Urinary bladder (tissue), 3 donors: ENCODE measurements at regions not wholly inside any gene's neighbourhood (a gene's known extent, or its start where the extent isn't known, plus 50 kb on each side); places are given as distances from the start of the nearest gene placed in this dataset.

Experiments used
- DNase-seq: peaks from one replicate; pipeline ENCODE4 v3.0.0-alpha.2; 2015; ENCODE audit errors: extremely low spot score
- H3K27ac ChIP-seq: one replicate; pipeline ENCODE4 v1.5.1; 2013; ENCODE audit warnings: low read depth, mild to moderate bottlenecking, moderate library complexity
- H3K36me3 ChIP-seq: one replicate; pipeline ENCODE4 v1.6.1; 2013; ENCODE audit warnings: mild to moderate bottlenecking, moderate library complexity; ENCODE audit not compliant: insufficient read depth
- H3K4me1 ChIP-seq: one replicate; pipeline ENCODE4 v1.6.1; 2013; ENCODE audit warnings: mild to moderate bottlenecking, moderate library complexity; ENCODE audit not compliant: insufficient read depth
- H3K4me3 ChIP-seq: one replicate; pipeline ENCODE4 v1.5.1; 2013; ENCODE audit warnings: low read depth, low read length
- WGBS: extraction: QIAGEN DNeasy Blood & Tissue Kit; methylation state at CpG from one replicate; pipeline ENCODE4 v1.1.7; 2013; 5-methylcytosine and 5-hydroxymethylcytosine counted together
- donor health status: healthy with polysubstance abuse.
- donor health status: healthy.

DNA sequence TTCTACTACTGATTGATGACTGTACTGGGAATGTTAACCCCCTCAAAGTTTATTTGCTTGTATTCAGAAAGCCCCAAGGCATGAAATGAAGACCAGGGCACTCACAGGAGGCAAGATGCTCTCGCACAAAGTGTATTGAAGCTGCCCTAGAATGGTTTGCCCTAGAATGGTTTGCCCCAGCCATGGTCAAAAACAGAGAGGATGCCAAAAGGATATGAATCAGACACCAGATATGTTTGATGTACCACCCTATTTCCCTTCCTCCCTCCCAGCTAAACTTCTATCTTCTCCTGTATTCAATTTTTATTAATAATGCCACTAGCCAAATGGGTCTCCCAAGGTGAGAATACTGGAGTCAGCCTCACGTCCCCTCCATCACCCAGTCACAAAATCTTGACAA is 101.3 kb downstream of the TMCO5A start:
- H3K4me1 ChIP-seq = no peaks in the 10 kb centered on the region
- no peak overlapping the region for H3K4me3 ChIP-seq
- no peak overlapping the region for H3K27ac ChIP-seq
- no peaks in the 10 kb centered on the region for H3K36me3 ChIP-seq
- no peak for DNase-seq
- 90% methylated on average over 2 of the region's 2 CpGs for WGBS

DNA sequence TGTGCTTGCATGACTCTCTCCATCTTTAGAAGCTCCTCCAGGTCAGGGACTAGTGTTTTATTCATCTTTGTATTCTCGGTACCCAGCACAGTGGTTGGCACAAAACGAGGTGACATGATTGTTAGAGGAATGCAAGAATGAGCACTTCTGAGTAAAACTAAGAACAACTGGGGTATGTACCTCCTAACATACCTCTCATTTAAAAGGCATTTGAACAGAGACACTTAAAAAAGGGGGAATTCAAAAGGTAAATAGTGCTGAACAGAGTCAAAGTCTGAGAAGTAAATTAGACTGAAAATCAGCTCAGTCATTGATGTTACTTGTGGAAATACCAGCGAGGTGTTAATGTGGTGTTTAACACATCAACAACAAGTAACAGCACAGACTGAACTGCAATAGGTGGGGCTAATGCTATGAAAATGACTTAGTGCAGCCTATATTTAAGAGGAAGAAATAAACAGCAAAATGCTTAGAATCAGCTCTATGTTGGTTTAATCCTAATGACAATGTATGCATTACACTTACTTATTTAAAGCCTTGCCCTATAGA is 102.4 kb downstream of the TMCO5A start:
- no peaks in the 10 kb centered on the region for H3K36me3 ChIP-seq
- 72% methylated on average over 3 of the region's 3 CpGs for WGBS
- no peak for DNase-seq
- no peak overlapping the region for H3K27ac ChIP-seq
- no peak overlapping the region for H3K4me3 ChIP-seq
- H3K4me1 ChIP-seq = no peaks in the 10 kb centered on the region

DNA sequence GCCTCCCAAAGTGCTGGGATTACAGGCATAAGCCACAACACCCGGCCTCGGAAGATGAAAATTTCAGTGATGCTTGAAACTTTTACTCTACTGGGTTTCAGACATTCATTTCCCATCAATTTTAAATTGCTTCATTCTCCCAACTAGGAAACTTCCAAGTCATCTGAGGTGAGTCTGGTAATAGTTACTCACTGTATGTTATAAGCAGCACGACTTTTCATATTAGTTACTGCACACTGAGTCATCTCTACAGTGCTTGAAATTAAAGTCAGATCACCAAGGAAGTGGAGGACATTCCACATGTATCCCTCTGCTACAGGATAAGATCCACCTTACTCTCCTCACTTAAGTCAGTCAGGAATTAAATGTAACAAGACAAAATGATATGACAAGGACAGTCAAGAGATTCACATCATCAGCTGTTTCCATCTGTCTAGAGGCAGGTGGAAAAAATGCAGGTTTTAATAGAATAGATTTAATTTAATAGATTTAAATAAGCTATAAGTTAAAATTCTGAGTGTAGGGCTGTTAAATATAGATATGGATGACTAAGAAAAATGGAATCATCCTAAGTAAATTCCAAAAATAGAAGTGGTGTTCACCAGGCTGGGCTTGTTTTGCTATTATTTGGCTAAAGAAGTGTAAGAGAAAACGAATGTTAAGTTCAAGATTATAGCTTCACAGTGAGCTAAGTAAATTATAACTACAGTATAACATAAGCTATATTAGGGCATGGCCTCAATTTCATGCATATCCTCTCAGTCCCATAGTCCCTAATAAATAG is 104.4 kb downstream of the TMCO5A start:
- DNase-seq = no peak
- H3K36me3 ChIP-seq = no peaks in the 10 kb centered on the region
- H3K4me3 ChIP-seq = no peak overlapping the region
- H3K4me1 ChIP-seq = no peaks in the 10 kb centered on the region
- H3K27ac ChIP-seq = no peak overlapping the region
- 74% methylated on average over 4 of the region's 4 CpGs for WGBS

DNA sequence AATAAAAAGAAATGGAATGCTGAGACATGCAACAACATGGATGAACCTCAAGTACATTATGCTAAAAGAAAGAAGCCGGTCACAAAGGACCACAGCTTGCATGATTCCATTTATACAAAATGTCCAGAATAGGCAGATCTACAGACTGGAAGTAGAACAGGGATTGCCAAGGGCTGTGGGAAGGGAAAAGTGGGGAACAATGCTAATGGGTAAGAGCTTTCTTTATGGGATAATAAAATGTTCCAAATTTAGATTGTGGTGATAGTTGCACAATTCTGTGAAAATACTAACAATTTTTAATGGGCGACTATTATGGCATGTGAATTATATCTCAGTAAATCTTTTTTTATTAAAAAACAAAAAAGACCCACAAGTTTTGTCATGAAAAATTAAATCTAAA is 106.2 kb downstream of the TMCO5A start:
- Histone ChIP-seq H3K4me3 (no peak overlapping the region), H3K4me1 (no peaks in the 10 kb centered on the region), H3K36me3 (no peaks in the 10 kb centered on the region), H3K27ac (no peak overlapping the region)
- WGBS = 91% methylated on average over 2 of the region's 2 CpGs
- DNase-seq = no peak

DNA sequence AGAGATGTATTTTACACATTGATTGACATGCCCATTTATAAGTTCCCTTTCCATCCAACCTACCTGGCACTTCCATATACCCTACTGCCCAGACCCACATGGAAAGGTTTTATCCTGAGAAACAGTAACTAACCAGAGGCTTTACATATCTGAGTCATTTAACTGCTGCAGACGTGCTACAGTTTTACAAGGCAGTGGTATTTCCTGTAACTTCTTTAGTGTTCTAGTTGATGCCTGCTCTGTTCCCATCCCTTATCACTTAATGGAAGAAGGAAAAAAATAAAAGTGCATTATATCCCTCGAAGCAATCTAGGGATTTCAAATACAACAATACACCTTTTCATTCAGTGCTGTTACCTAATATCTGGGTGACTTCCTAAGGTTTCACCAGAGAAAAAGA is 107.1 kb downstream of the TMCO5A start:
- Histone ChIP-seq H3K4me1 (no peaks in the 10 kb centered on the region), H3K4me3 (no peak overlapping the region), H3K36me3 (no peaks in the 10 kb centered on the region), H3K27ac (no peak overlapping the region)
- peak; percentile 11 for DNase-seq
- 34% methylated on average over 2 of the region's 2 CpGs for WGBS

DNA sequence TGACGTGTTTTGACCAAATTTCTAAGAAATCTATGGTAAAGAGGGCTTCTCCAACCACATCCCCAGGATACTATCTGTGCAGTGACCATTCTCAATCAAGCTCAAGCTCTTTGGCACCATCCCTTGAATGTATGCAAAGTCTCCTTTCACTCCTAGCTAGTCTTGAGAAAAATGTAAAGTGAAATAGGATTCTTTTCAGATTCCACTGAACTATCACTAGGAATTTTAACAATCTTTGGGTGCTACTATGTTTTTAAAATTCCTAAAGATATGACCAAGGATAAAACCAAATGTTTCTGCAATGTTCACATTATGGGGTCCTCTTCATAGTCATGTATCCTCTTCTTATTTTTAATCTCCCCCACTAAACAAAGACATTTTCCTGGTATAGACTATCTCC is 107.8 kb downstream of the TMCO5A start:
- H3K27ac ChIP-seq = no peak overlapping the region
- no peaks in the 10 kb centered on the region for H3K4me1 ChIP-seq
- no peaks in the 10 kb centered on the region for H3K36me3 ChIP-seq
- H3K4me3 ChIP-seq = no peak overlapping the region
- no peak for DNase-seq
- WGBS = 81% methylated on average over 1 of the region's 1 CpG

DNA sequence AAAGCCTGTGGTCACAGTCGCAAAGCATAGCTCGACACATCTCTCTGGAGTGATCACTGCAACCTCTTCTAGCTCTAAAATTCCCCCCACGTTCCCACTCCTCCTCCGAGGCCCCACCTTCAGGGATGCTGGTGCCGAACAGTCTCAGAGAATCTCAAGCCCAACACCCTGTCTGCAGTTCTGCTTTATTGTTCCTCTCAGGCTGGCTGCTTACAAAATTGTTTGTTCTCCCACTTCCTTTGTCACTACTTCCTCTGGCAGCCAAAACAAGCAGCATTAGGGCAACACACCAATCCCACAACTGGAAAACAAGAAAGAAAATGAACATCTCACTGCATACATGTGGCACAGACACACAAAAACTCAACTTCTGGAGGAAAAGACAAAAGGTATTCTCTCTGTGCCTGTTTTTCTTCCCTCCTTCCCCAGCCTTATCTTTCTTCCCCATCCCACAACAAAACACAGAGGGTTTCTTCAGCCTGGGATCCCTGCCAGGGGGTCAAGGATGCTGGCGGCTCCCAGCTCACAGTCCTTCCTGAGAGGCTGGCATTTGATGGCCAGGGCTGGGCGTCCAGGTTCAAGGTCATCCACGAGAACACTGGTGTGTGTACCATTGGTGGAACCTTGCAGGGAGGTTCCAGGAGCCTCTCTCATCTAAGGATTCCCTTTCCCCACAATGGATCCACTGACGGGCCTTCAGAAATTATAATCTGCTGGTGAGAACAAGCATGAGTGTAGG is 108.4 kb downstream of the TMCO5A start:
- no peak for DNase-seq
- Histone ChIP-seq H3K27ac (no peak overlapping the region), H3K4me3 (no peak overlapping the region), H3K4me1 (no peaks in the 10 kb centered on the region), H3K36me3 (no peaks in the 10 kb centered on the region)
- WGBS = 63% methylated on average over 9 of the region's 9 CpGs

DNA sequence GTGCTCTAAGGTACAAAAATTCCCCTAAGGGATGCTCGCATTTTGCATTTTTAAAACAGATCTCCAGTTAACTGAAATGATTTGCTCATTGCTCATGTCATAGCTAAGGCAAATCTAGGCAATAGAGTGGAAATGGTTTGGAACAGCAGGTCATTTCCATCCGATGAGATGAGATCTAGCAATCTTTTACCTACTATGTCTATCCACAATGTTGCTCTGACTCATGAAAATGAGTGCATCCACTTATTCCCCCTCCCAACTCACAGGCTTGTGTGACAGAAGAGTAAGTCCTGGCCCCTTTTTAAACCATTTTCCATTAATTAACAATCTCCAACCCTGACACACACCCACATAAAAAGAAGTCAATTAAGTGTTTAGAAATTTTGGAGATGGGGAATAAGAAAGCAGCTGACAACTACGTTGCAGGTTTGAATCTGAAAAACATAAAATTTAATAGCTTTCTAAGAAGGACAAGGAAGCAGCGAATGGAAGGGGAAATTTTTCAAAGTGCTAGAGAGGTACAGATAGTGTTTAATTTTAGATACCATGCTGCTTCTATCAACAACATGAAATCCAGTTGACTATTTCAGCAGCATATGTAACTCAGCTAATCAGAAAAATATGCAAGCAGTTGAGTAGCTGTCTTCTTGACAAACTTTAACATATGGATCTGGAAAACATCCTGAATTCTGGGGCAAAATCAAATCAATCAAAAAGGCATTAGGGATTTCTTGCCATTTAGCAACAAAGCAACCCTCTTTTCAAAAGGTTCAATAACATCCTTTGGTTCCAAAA is 112.0 kb downstream of the TMCO5A start:
- no peaks in the 10 kb centered on the region for H3K36me3 ChIP-seq
- no peak for DNase-seq
- H3K27ac ChIP-seq = no peak overlapping the region
- 78% methylated on average over 4 of the region's 4 CpGs for WGBS
- no peaks in the 10 kb centered on the region for H3K4me1 ChIP-seq
- no peak overlapping the region for H3K4me3 ChIP-seq

DNA sequence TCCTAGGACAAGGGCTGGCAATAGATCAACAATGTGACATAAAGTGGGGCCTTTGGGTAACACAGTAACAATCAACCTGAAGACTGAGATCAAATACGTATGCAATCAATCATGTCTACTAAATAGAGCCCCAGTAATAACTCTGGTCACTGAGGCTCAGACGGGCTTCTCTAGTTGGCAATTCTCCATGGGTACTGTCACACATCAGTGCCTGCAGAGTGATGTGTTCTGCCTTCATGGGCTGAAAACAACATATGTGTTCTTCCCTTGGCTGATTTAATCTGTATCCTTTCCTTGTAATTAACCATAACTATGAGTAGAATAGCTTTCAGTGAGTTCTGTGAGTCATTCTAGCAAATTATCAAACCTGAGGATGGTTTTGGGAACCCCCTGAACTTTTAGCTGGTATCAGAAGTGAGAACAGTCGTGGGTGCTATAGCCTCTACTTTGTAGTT is 113.6 kb downstream of the TMCO5A start:
- no peak for DNase-seq
- no peaks in the 10 kb centered on the region for H3K36me3 ChIP-seq
- WGBS = 93% methylated on average over 3 of the region's 3 CpGs
- H3K4me1 ChIP-seq = no peaks in the 10 kb centered on the region
- H3K27ac ChIP-seq = no peak overlapping the region
- H3K4me3 ChIP-seq = no peak overlapping the region

DNA sequence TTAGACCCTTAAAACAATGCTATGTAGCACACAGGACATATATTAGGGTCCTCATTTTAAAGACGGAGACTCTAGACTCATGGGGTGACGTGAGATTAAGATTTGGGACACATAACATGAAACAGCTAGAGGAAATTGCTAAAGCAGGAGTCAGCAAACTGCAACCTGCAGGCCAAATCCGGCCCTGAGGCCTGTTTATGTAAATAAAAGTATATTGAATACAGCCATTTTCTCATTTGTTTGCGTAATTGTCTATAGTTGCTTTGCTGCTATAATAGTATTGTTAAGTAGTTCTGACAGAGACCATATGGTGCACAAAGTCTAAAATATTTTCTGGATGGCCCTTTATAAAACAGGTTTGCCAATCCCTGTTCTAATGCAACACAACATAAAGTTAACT is 115.5 kb downstream of the TMCO5A start:
- H3K4me1 ChIP-seq = no peaks in the 10 kb centered on the region
- 68% methylated on average over 4 of the region's 4 CpGs for WGBS
- no peak overlapping the region for H3K27ac ChIP-seq
- DNase-seq = no peak
- no peaks in the 10 kb centered on the region for H3K36me3 ChIP-seq
- H3K4me3 ChIP-seq = no peak overlapping the region

DNA sequence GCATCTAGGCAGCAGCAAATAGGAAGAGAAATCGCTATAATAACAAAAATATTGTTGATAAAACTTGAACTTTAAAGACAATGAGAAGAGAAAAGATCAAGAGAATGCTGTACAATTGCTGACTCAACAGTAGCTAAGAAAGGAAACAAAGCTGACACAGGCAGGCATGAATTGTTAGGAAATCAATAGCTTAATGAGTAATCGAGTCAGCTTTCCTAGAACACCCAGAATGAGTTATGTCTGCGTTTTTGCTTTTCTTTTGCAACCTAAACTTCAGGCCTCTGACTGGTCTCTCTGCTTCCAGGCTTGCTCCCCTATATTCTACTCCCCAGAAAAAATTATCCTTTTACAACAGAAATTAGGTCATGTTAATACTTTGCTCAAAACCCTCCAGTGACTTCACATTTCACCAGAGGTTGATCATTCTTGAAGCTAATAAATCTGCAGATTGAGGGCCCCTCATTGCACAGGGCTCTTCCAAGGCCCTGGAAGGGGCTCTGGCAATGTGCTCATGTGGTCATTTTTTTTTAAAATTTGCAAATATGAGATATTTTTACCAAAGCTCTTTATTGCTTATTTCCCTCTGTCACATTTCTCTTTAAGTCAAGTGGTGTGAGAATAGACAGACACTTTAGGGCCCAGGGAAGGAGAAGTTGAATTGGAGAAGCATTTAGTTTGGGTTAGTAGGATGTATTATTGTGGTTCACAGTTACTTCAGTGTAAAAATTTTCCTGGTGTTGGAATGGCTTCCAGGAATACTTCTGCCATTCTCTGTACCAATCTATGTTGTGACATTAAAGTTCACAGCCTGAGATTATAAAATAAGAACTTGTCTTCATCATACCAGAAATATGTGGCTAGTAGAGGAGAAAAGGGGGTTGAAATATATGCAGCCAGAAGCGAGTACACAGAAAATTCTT is 116.3 kb downstream of the TMCO5A start:
- no peaks in the 10 kb centered on the region for H3K36me3 ChIP-seq
- WGBS = 75% methylated on average over 4 of the region's 4 CpGs
- H3K27ac ChIP-seq = no peak overlapping the region
- no peaks in the 10 kb centered on the region for H3K4me1 ChIP-seq
- no peak overlapping the region for H3K4me3 ChIP-seq
- no peak for DNase-seq

DNA sequence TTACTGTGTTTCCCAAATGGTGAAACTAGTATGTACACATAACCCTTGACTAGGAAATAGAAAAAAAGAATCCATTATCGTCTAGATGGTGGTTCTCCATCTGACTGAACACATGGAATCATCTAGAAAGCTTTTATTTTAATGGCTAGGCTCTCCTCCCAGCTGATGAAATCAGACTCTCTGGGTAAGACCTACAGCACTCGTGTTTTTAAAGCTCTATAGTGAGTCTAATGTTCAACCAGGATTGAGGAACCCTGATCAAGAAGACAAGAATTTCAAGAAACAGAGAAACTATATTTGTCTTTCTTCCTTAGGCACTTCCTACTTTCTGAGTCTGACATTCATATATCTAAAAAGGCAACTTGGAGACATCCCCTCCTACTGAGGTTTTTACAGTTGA is 118.8 kb downstream of the TMCO5A start:
- no peak overlapping the region for H3K27ac ChIP-seq
- H3K4me3 ChIP-seq = no peak overlapping the region
- H3K4me1 ChIP-seq = no peaks in the 10 kb centered on the region
- H3K36me3 ChIP-seq = no peaks in the 10 kb centered on the region
- no peak for DNase-seq
- WGBS = 78% methylated on average over 2 of the region's 2 CpGs

DNA sequence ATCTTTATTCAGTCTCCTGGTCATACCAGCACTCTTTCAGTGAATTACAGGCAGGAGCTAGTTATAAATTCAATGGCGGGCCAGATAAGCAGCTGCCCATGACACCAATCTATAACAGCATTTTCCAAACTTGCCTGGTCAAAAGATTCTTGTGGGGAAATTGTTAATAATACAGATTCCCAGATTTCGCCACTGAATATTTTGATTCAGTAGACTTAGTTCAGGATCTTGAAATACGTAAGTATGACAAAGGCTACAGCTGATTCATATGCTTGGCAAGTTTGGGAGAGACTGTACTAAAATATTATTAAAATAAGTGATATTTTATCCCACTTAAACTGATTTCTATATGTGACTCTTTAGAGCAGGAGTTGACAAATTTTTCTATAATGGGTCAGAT is 119.3 kb downstream of the TMCO5A start:
- no peak for DNase-seq

More for the DNA sequence above, 119.3 kb downstream of the TMCO5A start:
- H3K27ac ChIP-seq = no peak overlapping the region
- H3K4me1 ChIP-seq = no peaks in the 10 kb centered on the region
- WGBS = 94% methylated on average over 3 of the region's 3 CpGs
- no peak overlapping the region for H3K4me3 ChIP-seq
- no peaks in the 10 kb centered on the region for H3K36me3 ChIP-seq
